ENCODE measurements at regions not wholly inside any gene's neighbourhood (a gene's known extent, or its start where the extent isn't known, plus 50 kb on each side); places are given as distances from the start of the nearest gene placed in this dataset.

DNA sequence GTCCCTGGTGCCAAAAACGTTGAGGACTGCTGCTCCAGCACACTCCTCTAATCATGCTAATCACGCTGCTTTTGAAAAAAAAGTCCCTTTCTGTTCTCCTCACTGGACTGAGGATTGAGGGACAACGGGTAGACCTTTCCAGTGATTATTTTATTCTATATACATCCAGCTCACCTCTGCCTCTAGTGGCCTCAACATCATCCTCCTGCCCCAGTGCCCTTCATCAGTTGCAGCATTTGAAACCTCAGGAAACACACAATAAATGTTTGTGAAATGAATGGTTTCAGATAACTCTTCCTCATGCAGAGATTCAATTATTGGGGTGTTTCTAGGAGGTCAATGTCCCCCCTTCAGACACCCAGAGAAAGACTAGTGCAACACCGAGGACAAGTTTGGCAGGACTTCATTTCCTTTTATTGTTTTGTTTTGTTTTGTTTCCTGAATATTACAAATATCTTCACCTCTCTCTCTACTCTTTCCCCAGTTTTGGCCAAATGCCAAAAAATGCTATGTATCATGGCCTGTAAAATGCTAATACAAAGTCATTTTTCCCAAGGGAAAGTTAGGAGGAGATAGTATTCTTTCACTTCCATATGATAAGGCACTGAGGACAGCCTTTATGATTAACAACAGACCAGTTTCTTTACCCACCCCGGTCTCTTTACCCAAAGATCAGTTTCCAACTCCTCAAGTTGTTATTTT is 460.1 kb upstream of the SLIT2 start:
- TF ChIP-seq, protein P1, sequence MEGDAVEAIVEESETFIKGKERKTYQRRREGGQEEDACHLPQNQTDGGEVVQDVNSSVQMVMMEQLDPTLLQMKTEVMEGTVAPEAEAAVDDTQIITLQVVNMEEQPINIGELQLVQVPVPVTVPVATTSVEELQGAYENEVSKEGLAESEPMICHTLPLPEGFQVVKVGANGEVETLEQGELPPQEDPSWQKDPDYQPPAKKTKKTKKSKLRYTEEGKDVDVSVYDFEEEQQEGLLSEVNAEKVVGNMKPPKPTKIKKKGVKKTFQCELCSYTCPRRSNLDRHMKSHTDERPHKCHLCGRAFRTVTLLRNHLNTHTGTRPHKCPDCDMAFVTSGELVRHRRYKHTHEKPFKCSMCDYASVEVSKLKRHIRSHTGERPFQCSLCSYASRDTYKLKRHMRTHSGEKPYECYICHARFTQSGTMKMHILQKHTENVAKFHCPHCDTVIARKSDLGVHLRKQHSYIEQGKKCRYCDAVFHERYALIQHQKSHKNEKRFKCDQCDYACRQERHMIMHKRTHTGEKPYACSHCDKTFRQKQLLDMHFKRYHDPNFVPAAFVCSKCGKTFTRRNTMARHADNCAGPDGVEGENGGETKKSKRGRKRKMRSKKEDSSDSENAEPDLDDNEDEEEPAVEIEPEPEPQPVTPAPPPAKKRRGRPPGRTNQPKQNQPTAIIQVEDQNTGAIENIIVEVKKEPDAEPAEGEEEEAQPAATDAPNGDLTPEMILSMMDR (IDR thresholded peaks at IDR 0.05): no peak
- TF ChIP-seq POLR2A (IDR thresholded peaks at IDR 0.05): no peak
